MM.1S (cell line): ENCODE measurements at regions not wholly inside any gene's neighbourhood (a gene's known extent, or its start where the extent isn't known, plus 50 kb on each side); places are given as distances from the start of the nearest gene placed in this dataset.

Experiments
- DNase-seq: peaks from one replicate; pipeline ENCODE4 v3.0.0-alpha.2; 2015
- H2AFZ ChIP-seq: fragments of 300-600 bp; sonication (generic); 2 replicates; pipeline ENCODE4 v1.6.0; 2016; ENCODE audit warnings: antibody characterized with exemption, low read length
- H3F3A ChIP-seq: fragments of 300-600 bp; sonication (generic); 2 replicates; pipeline ENCODE4 v1.6.1; 2016; ENCODE audit warnings: mild to moderate bottlenecking, antibody characterized with exemption, low read length, moderate library complexity, mixed read lengths; ENCODE audit not compliant: insufficient read depth
- H3K27ac ChIP-seq: fragments of 300-600 bp; sonication (generic); 2 replicates; pipeline ENCODE4 v1.5.1; 2016; ENCODE audit warnings: mild to moderate bottlenecking, low read length
- H3K27me3 ChIP-seq: fragments of 300-600 bp; sonication (generic); replicated peaks from 2 replicates; pipeline ENCODE4 v1.6.0; 2016; ENCODE audit warnings: low read length; ENCODE audit not compliant: insufficient read depth
- H3K36me3 ChIP-seq: fragments of 300-600 bp; sonication (generic); replicated peaks from 2 replicates; pipeline ENCODE4 v1.6.1; 2016; ENCODE audit warnings: mild to moderate bottlenecking, low read length, mixed read lengths; ENCODE audit not compliant: insufficient read depth
- H3K4me1 ChIP-seq: fragments of 300-600 bp; sonication (generic); 2 replicates; pipeline ENCODE4 v1.6.1; 2016; ENCODE audit warnings: low read length, mixed read lengths
- H3K4me2 ChIP-seq: fragments of 300-600 bp; sonication (generic); 2 replicates; pipeline ENCODE4 v1.6.0; 2016; ENCODE audit warnings: low read depth, low read length
- H3K4me3 ChIP-seq: fragments of 300-600 bp; sonication (generic); 2 replicates; pipeline ENCODE4 v1.5.1; 2016; ENCODE audit warnings: low read length, mixed read lengths
- H3K79me2 ChIP-seq: fragments of 300-600 bp; sonication (generic); 2 replicates; pipeline ENCODE4 v1.6.1; 2016; ENCODE audit warnings: mixed run types, low read length, mixed read lengths
- H3K9ac ChIP-seq: fragments of 300-600 bp; sonication (generic); 2 replicates; pipeline ENCODE4 v1.6.1; 2016; ENCODE audit warnings: low read length, mixed read lengths
- H3K9me2 ChIP-seq: fragments of 300-600 bp; sonication (generic); replicated peaks from 2 replicates; pipeline ENCODE4 v1.6.1; 2016; ENCODE audit warnings: mild to moderate bottlenecking, low read length, mixed read lengths; ENCODE audit not compliant: insufficient read depth
- H3K9me3 ChIP-seq: fragments of 300-600 bp; sonication (generic); replicated peaks from 2 replicates; pipeline ENCODE4 v1.6.1; 2016; ENCODE audit warnings: mild to moderate bottlenecking, low read length, mixed read lengths; ENCODE audit not compliant: insufficient read depth
- H4K20me1 ChIP-seq: fragments of 300-600 bp; sonication (generic); 2 replicates; pipeline ENCODE4 v1.6.1; 2016; ENCODE audit warnings: mild to moderate bottlenecking, low read length, moderate library complexity, mixed read lengths; ENCODE audit not compliant: insufficient read depth
- EZH2 ChIP-seq: fragments of 300-600 bp; sonication (generic); optimal IDR thresholded peaks from 2 replicates; pipeline ENCODE3; 2017; ENCODE audit warnings: low read depth, mild to moderate bottlenecking, antibody characterized with exemption, low read length, mixed read lengths
- EZH2phosphoT487 ChIP-seq: fragments of 300-600 bp; sonication (generic); IDR thresholded peaks from 2 replicates; pipeline ENCODE4 v1.6.1; 2018; ENCODE audit warnings: antibody characterized with exemption, low read length
- TF ChIP-seq, protein P1 (sequence below): fragments of 300-600 bp; sonication (generic); IDR thresholded peaks from 2 replicates; pipeline ENCODE4 v1.5.1; 2016; ENCODE audit warnings: antibody characterized with exemption, low read length, mixed read lengths

DNA sequence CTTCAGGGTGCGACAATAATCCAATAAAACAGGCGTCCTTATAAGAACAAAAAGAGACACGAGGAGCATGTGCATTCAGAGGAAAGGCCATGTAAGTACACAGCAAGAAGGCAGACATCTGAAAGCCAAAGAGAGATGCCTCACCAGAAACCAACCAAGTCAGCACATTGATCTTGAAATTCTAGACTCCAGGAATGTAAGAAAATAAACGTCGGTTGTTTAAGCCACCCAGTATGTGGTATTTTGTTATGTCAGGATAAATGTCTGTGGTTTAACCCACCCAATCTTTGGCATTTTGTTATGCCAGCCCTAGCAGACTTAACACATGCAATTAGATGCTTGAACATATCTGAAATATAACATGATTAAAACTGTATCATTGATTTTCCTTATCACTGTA is 452.0 kb downstream of the SLITRK6 start:
- no peak overlapping the region for H2AFZ ChIP-seq
- H4K20me1 ChIP-seq = no peaks in the 10 kb centered on the region
- no peak overlapping the region for H3K9ac ChIP-seq
- no peak overlapping the region for H3K27ac ChIP-seq
- H3K79me2 ChIP-seq = no peaks in the 10 kb centered on the region
- TF ChIP-seq EZH2phosphoT487 (no peak), EZH2 (no peak)
- TF ChIP-seq, protein P1, sequence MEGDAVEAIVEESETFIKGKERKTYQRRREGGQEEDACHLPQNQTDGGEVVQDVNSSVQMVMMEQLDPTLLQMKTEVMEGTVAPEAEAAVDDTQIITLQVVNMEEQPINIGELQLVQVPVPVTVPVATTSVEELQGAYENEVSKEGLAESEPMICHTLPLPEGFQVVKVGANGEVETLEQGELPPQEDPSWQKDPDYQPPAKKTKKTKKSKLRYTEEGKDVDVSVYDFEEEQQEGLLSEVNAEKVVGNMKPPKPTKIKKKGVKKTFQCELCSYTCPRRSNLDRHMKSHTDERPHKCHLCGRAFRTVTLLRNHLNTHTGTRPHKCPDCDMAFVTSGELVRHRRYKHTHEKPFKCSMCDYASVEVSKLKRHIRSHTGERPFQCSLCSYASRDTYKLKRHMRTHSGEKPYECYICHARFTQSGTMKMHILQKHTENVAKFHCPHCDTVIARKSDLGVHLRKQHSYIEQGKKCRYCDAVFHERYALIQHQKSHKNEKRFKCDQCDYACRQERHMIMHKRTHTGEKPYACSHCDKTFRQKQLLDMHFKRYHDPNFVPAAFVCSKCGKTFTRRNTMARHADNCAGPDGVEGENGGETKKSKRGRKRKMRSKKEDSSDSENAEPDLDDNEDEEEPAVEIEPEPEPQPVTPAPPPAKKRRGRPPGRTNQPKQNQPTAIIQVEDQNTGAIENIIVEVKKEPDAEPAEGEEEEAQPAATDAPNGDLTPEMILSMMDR = no peak
- H3K9me2 ChIP-seq = no peaks in the 10 kb centered on the region
- no peak for DNase-seq
- no peaks in the 10 kb centered on the region for H3K36me3 ChIP-seq
- no peaks in the 10 kb centered on the region for H3F3A ChIP-seq
- no peaks in the 10 kb centered on the region for H3K27me3 ChIP-seq
- H3K4me1 ChIP-seq = no peaks in the 10 kb centered on the region
- H3K9me3 ChIP-seq = no peaks in the 10 kb centered on the region
- H3K4me3 ChIP-seq = no peak overlapping the region
- no peak overlapping the region for H3K4me2 ChIP-seq

DNA sequence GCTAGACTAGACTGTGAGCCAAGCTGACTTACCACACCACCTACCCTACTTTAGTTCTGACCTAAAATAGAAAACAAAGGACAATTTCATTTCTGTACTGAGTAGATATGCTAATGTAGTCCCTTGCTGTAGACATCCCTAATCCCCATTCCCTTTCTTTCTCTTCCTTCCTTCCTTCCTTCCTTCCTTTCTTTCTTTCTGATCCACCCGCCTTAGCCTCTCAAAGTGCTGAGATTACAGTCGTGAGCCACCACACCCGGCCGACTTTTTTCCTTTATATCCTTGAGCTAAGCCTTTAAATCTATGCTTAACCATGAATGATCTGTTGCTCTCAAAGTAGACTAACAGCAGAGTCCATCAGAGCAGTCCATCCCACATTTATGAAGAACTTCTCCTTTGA is 465.0 kb downstream of the SLITRK6 start:
- Histone ChIP-seq H3K79me2 (no peaks in the 10 kb centered on the region), H3K4me3 (no peak overlapping the region), H4K20me1 (no peaks in the 10 kb centered on the region), H3K9me3 (no peaks in the 10 kb centered on the region), H2AFZ (no peak overlapping the region), H3K9me2 (no peaks in the 10 kb centered on the region), H3K36me3 (no peaks in the 10 kb centered on the region), H3K4me2 (no peak overlapping the region), H3F3A (no peaks in the 10 kb centered on the region), H3K27me3 (no peaks in the 10 kb centered on the region), H3K27ac (no peak overlapping the region), H3K9ac (no peak overlapping the region), H3K4me1 (no peaks in the 10 kb centered on the region)
- DNase-seq = no peak
- TF ChIP-seq EZH2phosphoT487 (no peak), EZH2 (no peak)
- TF ChIP-seq, protein P1 = no peak

DNA sequence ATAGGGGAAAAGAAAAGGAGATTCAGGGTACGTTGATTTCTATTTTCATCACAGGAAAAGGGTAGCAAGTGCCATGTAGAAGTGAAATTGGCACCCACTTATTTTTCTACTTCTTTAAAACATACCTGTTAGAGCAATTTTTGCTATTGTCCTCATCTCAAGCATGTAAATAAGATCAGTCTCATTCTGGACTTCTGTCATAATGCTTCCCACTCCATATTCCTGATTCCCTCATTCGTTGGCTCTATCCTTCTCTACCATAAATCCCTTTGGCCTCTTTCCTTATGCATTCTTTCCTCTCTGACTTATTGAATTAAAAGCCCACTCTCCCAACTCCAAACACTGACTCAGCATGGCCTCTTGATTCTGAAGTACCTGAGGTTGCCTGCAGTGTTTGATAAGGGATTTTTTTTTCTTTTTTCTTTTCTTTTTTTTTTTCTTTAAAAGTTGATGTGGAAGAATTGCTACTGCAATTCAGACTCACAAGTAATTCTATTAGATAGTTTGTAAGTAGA is 465.7 kb downstream of the SLITRK6 start:
- Histone ChIP-seq H3F3A (no peaks in the 10 kb centered on the region), H3K4me1 (no peaks in the 10 kb centered on the region), H2AFZ (no peak overlapping the region), H3K27me3 (no peaks in the 10 kb centered on the region), H3K9me2 (no peaks in the 10 kb centered on the region), H3K36me3 (no peaks in the 10 kb centered on the region), H3K4me3 (no peak overlapping the region), H3K79me2 (no peaks in the 10 kb centered on the region), H3K9me3 (no peaks in the 10 kb centered on the region), H3K27ac (no peak overlapping the region), H4K20me1 (no peaks in the 10 kb centered on the region), H3K9ac (no peak overlapping the region), H3K4me2 (no peak overlapping the region)
- no peak for DNase-seq
- TF ChIP-seq EZH2phosphoT487 (no peak), EZH2 (no peak)
- TF ChIP-seq, protein P1 = no peak
